ENCODE measurements at regions not wholly inside any gene's neighbourhood (a gene's known extent, or its start where the extent isn't known, plus 50 kb on each side); places are given as distances from the start of the nearest gene placed in this dataset.

DNA sequence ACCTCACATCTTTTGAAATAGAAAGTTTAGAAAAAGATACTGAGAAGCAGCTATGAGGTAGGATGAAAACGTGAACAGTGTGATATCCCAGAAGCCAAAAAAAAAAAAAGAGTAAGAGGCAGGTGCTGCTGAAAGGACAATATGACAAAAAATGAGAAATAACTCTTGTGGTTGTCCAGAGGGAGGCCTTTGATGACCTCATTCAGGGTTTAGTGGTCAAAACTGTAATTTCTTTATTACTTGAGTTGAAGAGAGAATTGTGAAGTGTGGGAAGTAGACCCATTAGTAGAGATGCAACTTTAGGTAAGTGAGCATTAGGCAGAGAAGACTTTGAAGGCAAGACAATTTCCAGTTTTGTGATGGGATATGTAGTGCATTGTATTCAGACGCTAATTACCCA lies 1306.3 kb upstream of the ACO1 start:
- DNase-seq = no peak
- Mint-ChIP-seq H3K9me3 (ENCODE audit: unreplicated experiment) (no peaks in the 10 kb centered on the region), H3K36me3 (ENCODE audit: insufficient read depth, unreplicated experiment) (no peaks in the 10 kb centered on the region), H3K27me3 (ENCODE audit: insufficient read depth, unreplicated experiment) (peaks cover 14% of the 10 kb centered on the region), H3K4me3 (ENCODE audit: unreplicated experiment) (no peak overlapping the region), H3K27ac (ENCODE audit: unreplicated experiment) (no peak overlapping the region), H3K4me1 (ENCODE audit: low read depth, unreplicated experiment) (no peaks in the 10 kb centered on the region)
- no peaks in the 10 kb centered on the region for H3K36me3 ChIP-seq (ENCODE audit: control insufficient read depth, insufficient read depth, low read length)
- no peaks in the 10 kb centered on the region for H3K4me1 ChIP-seq
- H3K9me3 ChIP-seq = 0 out of 2 replicates have a peak, but pooled peaks cover 3% of the 10 kb centered on the region
- TF ChIP-seq, protein P1, sequence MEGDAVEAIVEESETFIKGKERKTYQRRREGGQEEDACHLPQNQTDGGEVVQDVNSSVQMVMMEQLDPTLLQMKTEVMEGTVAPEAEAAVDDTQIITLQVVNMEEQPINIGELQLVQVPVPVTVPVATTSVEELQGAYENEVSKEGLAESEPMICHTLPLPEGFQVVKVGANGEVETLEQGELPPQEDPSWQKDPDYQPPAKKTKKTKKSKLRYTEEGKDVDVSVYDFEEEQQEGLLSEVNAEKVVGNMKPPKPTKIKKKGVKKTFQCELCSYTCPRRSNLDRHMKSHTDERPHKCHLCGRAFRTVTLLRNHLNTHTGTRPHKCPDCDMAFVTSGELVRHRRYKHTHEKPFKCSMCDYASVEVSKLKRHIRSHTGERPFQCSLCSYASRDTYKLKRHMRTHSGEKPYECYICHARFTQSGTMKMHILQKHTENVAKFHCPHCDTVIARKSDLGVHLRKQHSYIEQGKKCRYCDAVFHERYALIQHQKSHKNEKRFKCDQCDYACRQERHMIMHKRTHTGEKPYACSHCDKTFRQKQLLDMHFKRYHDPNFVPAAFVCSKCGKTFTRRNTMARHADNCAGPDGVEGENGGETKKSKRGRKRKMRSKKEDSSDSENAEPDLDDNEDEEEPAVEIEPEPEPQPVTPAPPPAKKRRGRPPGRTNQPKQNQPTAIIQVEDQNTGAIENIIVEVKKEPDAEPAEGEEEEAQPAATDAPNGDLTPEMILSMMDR (IDR thresholded peaks at IDR 0.05; ENCODE audit: insufficient read depth in 1 of 2, low read depth in 1 of 2, low read length in 1 of 2, severe bottlenecking in 1 of 2, unreplicated experiment in 1 of 2) = no peak
- intact Hi-C loops (cut with micrococcal nuclease; ENCODE audit: unreplicated experiment) = no loop called here
- no TSS peak for BruUV-seq (replicated peaks)
- POLR2A ChIA-PET = no interaction called here
- no peaks in the 10 kb centered on the region for H3K27me3 ChIP-seq (replicated peaks; ENCODE audit: control insufficient read depth, insufficient read depth, low read length)
- H3K4me3 ChIP-seq (ENCODE audit: low read depth, low read length) = no peak overlapping the region
- CTCF ChIA-PET = no interaction called here

DNA sequence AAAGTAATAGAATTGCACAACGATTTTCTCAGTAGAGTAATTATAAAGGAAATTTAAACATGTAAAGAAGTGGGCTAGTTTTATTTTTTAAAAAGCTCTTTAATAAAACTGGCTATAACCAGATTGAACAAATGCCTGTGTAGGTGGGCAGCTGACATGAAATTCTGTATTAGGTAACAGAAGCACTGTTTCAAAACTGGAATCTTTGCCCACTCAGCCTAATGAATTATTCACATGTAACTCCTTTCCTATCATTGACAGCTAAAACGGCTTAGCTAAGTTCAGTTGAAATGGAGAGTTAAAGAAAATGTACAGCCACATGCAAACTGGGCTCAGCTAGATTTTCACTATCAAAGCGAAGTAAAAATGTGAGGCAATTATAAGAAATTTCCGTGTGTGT lies 1300.1 kb upstream of the ACO1 start:
- Mint-ChIP-seq H3K4me3 (ENCODE audit: unreplicated experiment) (no peak overlapping the region), H3K4me1 (ENCODE audit: low read depth, unreplicated experiment) (no peaks in the 10 kb centered on the region), H3K36me3 (ENCODE audit: insufficient read depth, unreplicated experiment) (no peaks in the 10 kb centered on the region), H3K9me3 (ENCODE audit: unreplicated experiment) (no peaks in the 10 kb centered on the region), H3K27me3 (ENCODE audit: insufficient read depth, unreplicated experiment) (peaks cover 4% of the 10 kb centered on the region), H3K27ac (ENCODE audit: unreplicated experiment) (no peak overlapping the region)
- ChIA-PET CTCF (no interaction called here), POLR2A (no interaction called here)
- H3K9me3 ChIP-seq = no peaks in the 10 kb centered on the region
- TF ChIP-seq, protein P1 (IDR thresholded peaks at IDR 0.05; ENCODE audit: insufficient read depth in 1 of 2, low read depth in 1 of 2, low read length in 1 of 2, severe bottlenecking in 1 of 2, unreplicated experiment in 1 of 2) = no peak
- H3K27me3 ChIP-seq (replicated peaks; ENCODE audit: control insufficient read depth, insufficient read depth, low read length) = no peaks in the 10 kb centered on the region
- H3K36me3 ChIP-seq (ENCODE audit: control insufficient read depth, insufficient read depth, low read length) = no peaks in the 10 kb centered on the region
- H3K4me1 ChIP-seq = no peaks in the 10 kb centered on the region
- no peak for DNase-seq
- no TSS peak for BruUV-seq (replicated peaks)
- intact Hi-C loops (cut with micrococcal nuclease; ENCODE audit: unreplicated experiment) = no loop called here
- no peak overlapping the region for H3K4me3 ChIP-seq (ENCODE audit: low read depth, low read length)

- TF ChIP-seq, protein P1 (IDR thresholded peaks at IDR 0.05; ENCODE audit: insufficient read depth in 1 of 2, low read depth in 1 of 2, low read length in 1 of 2, severe bottlenecking in 1 of 2, unreplicated experiment in 1 of 2) = no peak
- H3K4me3 ChIP-seq (ENCODE audit: low read depth, low read length) = no peak overlapping the region
- H3K27me3 Mint-ChIP-seq (ENCODE audit: insufficient read depth, unreplicated experiment) = no peaks in the 10 kb centered on the region
- POLR2A ChIA-PET = no interaction called here
- no peak overlapping the region for H3K4me3 Mint-ChIP-seq (ENCODE audit: unreplicated experiment)
- H3K9me3 ChIP-seq = no peaks in the 10 kb centered on the region
- CTCF ChIA-PET = no interaction called here
- no peaks in the 10 kb centered on the region for H3K36me3 ChIP-seq (ENCODE audit: control insufficient read depth, insufficient read depth, low read length)
- intact Hi-C loops (cut with micrococcal nuclease; ENCODE audit: unreplicated experiment) = no loop called here
- no TSS peak for BruUV-seq (replicated peaks)
- no peaks in the 10 kb centered on the region for H3K4me1 ChIP-seq
- H3K27me3 ChIP-seq (replicated peaks; ENCODE audit: control insufficient read depth, insufficient read depth, low read length) = no peaks in the 10 kb centered on the region
- H3K27ac Mint-ChIP-seq (ENCODE audit: unreplicated experiment) = no peak overlapping the region
- H3K4me1 Mint-ChIP-seq (ENCODE audit: low read depth, unreplicated experiment) = no peaks in the 10 kb centered on the region
- no peaks in the 10 kb centered on the region for H3K9me3 Mint-ChIP-seq (ENCODE audit: unreplicated experiment)
- DNase-seq = no peak
- H3K36me3 Mint-ChIP-seq (ENCODE audit: insufficient read depth, unreplicated experiment) = no peaks in the 10 kb centered on the region
Measured at GRCh38 chr9:31089549-31090221, 1294.8 kb upstream of the ACO1 start.
